Endothelial cell of umbilical vein (primary cell): ENCODE measurements at regions not wholly inside any gene's neighbourhood (a gene's known extent, or its start where the extent isn't known, plus 50 kb on each side); places are given as distances from the start of the nearest gene placed in this dataset.

Experiments used
- BruUV-seq: library from RNA; stranded (reverse); fragments of 400-500 nt; replicated peaks from 2 replicates; lab custom pipeline; 2021; lab: Mats Ljungman, UMichigan
- CTCF ChIA-PET: fragments of 300-600, 350-600 bp; sonication (Branson Sonifier 250); formaldehyde crosslinking; loops from one replicate; lab custom pipeline; 2021; ENCODE audit warnings: antibody characterized with exemption, inconsistent platforms; lab: Charles Lee
- POLR2A ChIA-PET: fragments of 300-600, 350-600 bp; sonication (Branson Sonifier 250); formaldehyde crosslinking; loops from one replicate; lab custom pipeline; 2021; ENCODE audit warnings: antibody characterized with exemption, inconsistent platforms; lab: Charles Lee
- DNase-seq: peaks from one replicate; pipeline ENCODE4 v3.0.0-alpha.2; 2011; ENCODE audit warnings: low read depth, low spot score
- FAIRE-seq: peaks from 2 replicates; lab custom pipeline; 2011; peaks lifted over from hg19 to GRCh38; lab: Jason Lieb, UNC
- H2AFZ ChIP-seq: 2 replicates; pipeline ENCODE4 v1.6.0; 2012; ENCODE audit warnings: low read depth, low read length, control low read depth, inconsistent platforms
- H3K27ac ChIP-seq: 2 replicates; pipeline ENCODE4 v1.5.1; 2011; ENCODE audit warnings: low read depth, mild to moderate bottlenecking, control low read depth, low read length, moderate library complexity; ENCODE audit not compliant: insufficient read depth
- H3K27me3 ChIP-seq, 2 experiments: 2 replicates each; pipeline versions ENCODE4 v1.6.0 to v1.6.1; 2011; ENCODE audit warnings: low read length in 2 of 2, mixed read lengths in 1 of 2; ENCODE audit not compliant: control insufficient read depth in 2 of 2, insufficient read depth in 2 of 2
- H3K36me3 ChIP-seq, 2 experiments: 2 replicates in 1 of 2; 3 replicates in 1 of 2; pipeline ENCODE4 v1.5.1; 2011; ENCODE audit warnings: low read length in 2 of 2, mild to moderate bottlenecking in 1 of 2, moderate library complexity in 1 of 2; ENCODE audit not compliant: control insufficient read depth in 2 of 2, insufficient read depth in 2 of 2; ENCODE audit errors: extremely low read depth in 1 of 2
- H3K4me1 ChIP-seq: 3 replicates; pipeline ENCODE4 v1.5.1; 2011; ENCODE audit warnings: mild to moderate bottlenecking, low read length; ENCODE audit not compliant: control insufficient read depth, insufficient read depth; ENCODE audit errors: extremely low read depth
- H3K4me2 ChIP-seq: 2 replicates; pipeline ENCODE4 v1.6.1; 2011; ENCODE audit warnings: low read length, control low read depth, mixed read lengths; ENCODE audit not compliant: insufficient read depth
- H3K4me3 ChIP-seq, 3 experiments: fragments of 200-600 bp in 1 of 3; sonication (generic), shearing (Covaris generic) in 1 of 3; replicated peaks in 1 of 3; 2 replicates each; pipeline ENCODE4 v1.5.1; 2011 to 2016; ENCODE audit warnings: control low read depth in 3 of 3, low read length in 3 of 3, mild to moderate bottlenecking in 2 of 3, inconsistent platforms in 1 of 3, low read depth in 1 of 3, moderate library complexity in 1 of 3; ENCODE audit not compliant: insufficient read depth in 1 of 3
- H3K79me2 ChIP-seq: 2 replicates; pipeline ENCODE4 v1.6.0; 2012; ENCODE audit warnings: low read length, inconsistent platforms; ENCODE audit not compliant: control insufficient read depth, insufficient read depth
- H3K9ac ChIP-seq: replicated peaks from 2 replicates; pipeline ENCODE3; 2011; ENCODE audit warnings: low read length, control low read depth; ENCODE audit not compliant: insufficient read depth; ENCODE audit errors: extremely low read depth
- H3K9me1 ChIP-seq: replicated peaks from 3 replicates; pipeline ENCODE4 v1.6.0; 2011; ENCODE audit warnings: mild to moderate bottlenecking, low read length; ENCODE audit not compliant: control insufficient read depth, insufficient read depth; ENCODE audit errors: extremely low read depth
- H3K9me3 ChIP-seq: replicated peaks from 2 replicates; pipeline ENCODE4 v1.5.1; 2012; ENCODE audit warnings: low read length, inconsistent platforms; ENCODE audit not compliant: control insufficient read depth, insufficient read depth
- H4K20me1 ChIP-seq: replicated peaks from 2 replicates; pipeline ENCODE3; 2011; ENCODE audit warnings: mild to moderate bottlenecking, low read length; ENCODE audit not compliant: control insufficient read depth, insufficient read depth; ENCODE audit errors: extremely low read depth
- CTCF ChIP-seq, 2 donors: IDR thresholded peaks; 1 replicate in 1 of 2; 2 replicates in 1 of 2; pipeline ENCODE4 v1.5.1; 2011; ENCODE audit warnings: low read length in 2 of 2, mild to moderate bottlenecking in 2 of 2, moderate library complexity in 2 of 2, control low read depth in 1 of 2, inconsistent platforms in 1 of 2, low read depth in 1 of 2; ENCODE audit not compliant: insufficient read depth in 1 of 2; ENCODE audit errors: extremely low read depth in 1 of 2
- EZH2 ChIP-seq: IDR thresholded peaks from 2 replicates; pipeline ENCODE4 v1.6.1; 2012; ENCODE audit warnings: borderline replicate concordance, low read depth, mild to moderate bottlenecking, moderate library complexity, low read length, inconsistent platforms; ENCODE audit not compliant: severe bottlenecking
- FOS ChIP-seq: IDR thresholded peaks from 2 replicates; pipeline ENCODE4 v1.6.1; 2011; ENCODE audit warnings: mild to moderate bottlenecking, low read length, moderate library complexity, borderline replicate concordance; ENCODE audit not compliant: insufficient read depth
- GATA2 ChIP-seq: IDR thresholded peaks from 2 replicates; pipeline ENCODE4 v1.7.0; 2011; ENCODE audit warnings: low read depth, mild to moderate bottlenecking, moderate library complexity, mixed read lengths, low read length; ENCODE audit not compliant: insufficient read length, insufficient read depth
- JUN ChIP-seq: IDR thresholded peaks from 2 replicates; pipeline ENCODE4 v1.6.1; 2011; ENCODE audit warnings: borderline replicate concordance, low read depth; ENCODE audit not compliant: insufficient read length, insufficient read depth
- MAX ChIP-seq: IDR thresholded peaks from 2 replicates; pipeline ENCODE4 v1.6.1; 2011; ENCODE audit not compliant: insufficient read depth, insufficient read length
- MYC ChIP-seq: IDR thresholded peaks from one replicate; pipeline ENCODE4 v1.6.1; 2011; ENCODE audit warnings: mild to moderate bottlenecking, low read depth, low read length
- POLR2A ChIP-seq: IDR thresholded peaks from 2 replicates; pipeline ENCODE4 v1.6.1; 2012; ENCODE audit warnings: low read depth, mild to moderate bottlenecking, control low read depth, low read length
- POLR2AphosphoS5 ChIP-seq: IDR thresholded peaks from 2 replicates; pipeline ENCODE4 v1.6.1; 2012; ENCODE audit warnings: low read depth, mild to moderate bottlenecking, control low read depth, low read length, moderate library complexity; ENCODE audit not compliant: insufficient read depth
- dilution Hi-C: fragments of 300-500 bp; cut with MboI; formaldehyde crosslinking; loops from one replicate; pipeline ENCODE4 v1.15.0; 2019; ENCODE audit warnings: low sequenced_read_pairs; ENCODE audit not compliant: extremely low pct_ligation_motif_present
- intact Hi-C: fragments of 100-400 bp; cut with micrococcal nuclease; formaldehyde crosslinking; loops from one replicate; pipeline ENCODE4 v1.10.0; 2022

- Histone ChIP-seq H3K9ac (no peak overlapping the region), H3K79me2 (no peaks in the 10 kb centered on the region), H3K36me3 (no peaks in the 10 kb centered on the region), H3K4me3 (no peak overlapping the region), H3K9me1 (no peaks in the 10 kb centered on the region), H3K9me3 (no peaks in the 10 kb centered on the region), H3K27me3 (no peaks in the 10 kb centered on the region), H3K4me1 (no peaks in the 10 kb centered on the region), H2AFZ (no peak overlapping the region), H3K4me2 (no peak overlapping the region), H3K27ac (no peak overlapping the region), H4K20me1 (no peaks in the 10 kb centered on the region)
- ChIA-PET POLR2A (no interaction called here), CTCF (interaction anchor here (0.8 to 1.7 kb wide), 4 partner anchors 14 to 33 kb away, joined by 3 read pairs; no protein-coding TSS in a partner anchor)
- TF ChIP-seq POLR2AphosphoS5, result no peak
- no peak for TF ChIP-seq CTCF (IDR thresholded peaks at IDR 0.05; ENCODE audit: extremely low read depth in 1 of 2, insufficient read depth in 1 of 2, low read depth in 1 of 2, low read length in 2 of 2)
- TF ChIP-seq MYC, result no peak
- no peak for TF ChIP-seq MAX
- TF ChIP-seq GATA2, result no peak
- no peak for TF ChIP-seq EZH2
- TF ChIP-seq POLR2A, result no peak
- no peak for TF ChIP-seq FOS
- TF ChIP-seq JUN, result no peak
- FAIRE-seq (no peak), DNase-seq (no peak)
- no TSS peak for BruUV-seq
- intact Hi-C loops, result no loop called here
- dilution Hi-C loops, result no loop called here
Observed at GRCh38 chr21:38186661-38187270, 70.0 kb upstream of the KCNJ15 start.
